GM12891 (cell line): ENCODE measurements at regions not wholly inside any gene's neighbourhood (a gene's known extent, or its start where the extent isn't known, plus 50 kb on each side); places are given as distances from the start of the nearest gene placed in this dataset.

ENCODE experiments used
- POLR2A ChIP-seq: IDR thresholded peaks from 2 replicates; pipeline ENCODE4 v1.6.1; 2011; ENCODE audit warnings: low read depth, low read length, control low read depth
- POLR2AphosphoS5 ChIP-seq: IDR thresholded peaks from 2 replicates; pipeline ENCODE4 v1.6.1; 2011; ENCODE audit warnings: low read depth, low read length, control low read depth
- POU2F2 ChIP-seq: IDR thresholded peaks from 2 replicates; pipeline ENCODE4 v1.6.1; 2011; ENCODE audit warnings: low read depth, mild to moderate bottlenecking, control low read depth, low read length, moderate library complexity
- TAF1 ChIP-seq: IDR thresholded peaks from 2 replicates; pipeline ENCODE4 v1.6.1; 2011; ENCODE audit warnings: low read depth, low read length, control low read depth

DNA sequence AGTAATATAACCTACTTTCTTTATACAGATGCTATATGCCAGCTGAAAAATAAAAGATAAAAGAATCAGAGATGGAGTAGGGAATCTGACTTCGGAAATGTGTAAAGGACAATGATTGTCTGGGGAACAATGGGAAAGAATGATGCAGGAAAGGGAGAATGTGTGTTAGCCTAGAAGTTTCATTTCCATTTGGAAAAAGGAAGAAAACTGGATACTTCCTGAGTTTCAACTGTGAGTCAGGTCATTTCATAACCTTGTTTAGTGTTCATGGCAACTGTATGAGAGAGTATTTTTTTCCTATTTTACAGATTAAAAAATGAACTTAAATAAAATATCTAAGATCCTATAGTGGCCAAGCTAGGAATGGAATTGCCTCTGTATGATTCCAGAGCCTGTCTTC, 261.3 kb upstream of the NECTIN3 start:
- TF ChIP-seq POLR2AphosphoS5 (no peak), POLR2A (no peak), TAF1 (no peak), POU2F2 (no peak)
